HEK293T (cell line): ENCODE measurements at regions not wholly inside any gene's neighbourhood (a gene's known extent, or its start where the extent isn't known, plus 50 kb on each side); places are given as distances from the start of the nearest gene placed in this dataset.

Experiments used
- ARNT ChIP-seq: fragments of 450-650 bp; IDR thresholded peaks from 2 replicates; pipeline ENCODE4 v1.6.1; 2017; ENCODE audit warnings: mild to moderate bottlenecking
- FOXM1 ChIP-seq: fragments of 450-650 bp; IDR thresholded peaks from 2 replicates; pipeline ENCODE4 v1.6.1; 2017; ENCODE audit warnings: mild to moderate bottlenecking, borderline replicate concordance

- TF ChIP-seq ARNT (no peak), FOXM1 (no peak)
Observed at GRCh38 chr16:85514295-85514597, 98.9 kb upstream of the GSE1 start.
